Trophoblast cell (in vitro differentiated cells and primary cell): ENCODE measurements at regions not wholly inside any gene's neighbourhood (a gene's known extent, or its start where the extent isn't known, plus 50 kb on each side); places are given as distances from the start of the nearest gene placed in this dataset.

ENCODE experiments used
- DNase-seq, 2 donors: peaks; one replicate each; pipeline ENCODE4 v3.0.0-alpha.2; 2016
- H2AFZ ChIP-seq: 2 replicates; pipeline ENCODE4 v1.6.1; 2013; ENCODE audit warnings: low read length, moderate library complexity, mild to moderate bottlenecking; ENCODE audit not compliant: insufficient read depth, poor library complexity
- H2AK5ac ChIP-seq: 2 replicates; pipeline ENCODE4 v1.6.1; 2013; ENCODE audit warnings: mild to moderate bottlenecking, low read length
- H2BK120ac ChIP-seq: 2 replicates; pipeline ENCODE4 v1.6.1; 2013; ENCODE audit warnings: low read length, mild to moderate bottlenecking, moderate library complexity; ENCODE audit not compliant: insufficient read depth, poor library complexity
- H2BK12ac ChIP-seq: 2 replicates; pipeline ENCODE4 v1.6.1; 2013; ENCODE audit warnings: mild to moderate bottlenecking, low read length, moderate library complexity
- H2BK5ac ChIP-seq: 2 replicates; pipeline ENCODE4 v1.6.1; 2013; ENCODE audit warnings: low read length, low read depth, moderate library complexity, mild to moderate bottlenecking; ENCODE audit not compliant: poor library complexity
- H3K14ac ChIP-seq: 2 replicates; pipeline ENCODE4 v1.6.1; 2013; ENCODE audit warnings: mild to moderate bottlenecking, low read length
- H3K18ac ChIP-seq: 2 replicates; pipeline ENCODE4 v1.6.1; 2013; ENCODE audit warnings: mild to moderate bottlenecking, low read length
- H3K23ac ChIP-seq: 2 replicates; pipeline ENCODE4 v1.6.1; 2013; ENCODE audit warnings: low read length
- H3K27ac ChIP-seq: 2 replicates; pipeline ENCODE4 v1.5.1; 2013; ENCODE audit warnings: low read depth, mild to moderate bottlenecking, inconsistent platforms, low read length, moderate library complexity
- H3K27me3 ChIP-seq: 2 replicates; pipeline ENCODE4 v1.6.1; 2013; ENCODE audit warnings: inconsistent platforms, mild to moderate bottlenecking, low read length, moderate library complexity; ENCODE audit not compliant: insufficient read depth
- H3K36me3 ChIP-seq, 2 experiments: 1 replicate in 1 of 2; 2 replicates in 1 of 2; pipeline ENCODE4 v1.6.1; 2013; ENCODE audit warnings: low read length in 2 of 2, mild to moderate bottlenecking in 2 of 2, moderate library complexity in 1 of 2; ENCODE audit not compliant: insufficient read depth in 2 of 2, control insufficient read depth in 1 of 2
- H3K4ac ChIP-seq: 2 replicates; pipeline ENCODE4 v1.6.1; 2013; ENCODE audit warnings: low read depth, mild to moderate bottlenecking, low read length, moderate library complexity
- H3K4me1 ChIP-seq, 2 experiments: 1 replicate in 1 of 2; 2 replicates in 1 of 2; pipeline ENCODE4 v1.6.1; 2013; ENCODE audit warnings: low read length in 2 of 2, mild to moderate bottlenecking in 2 of 2, moderate library complexity in 1 of 2; ENCODE audit not compliant: insufficient read depth in 2 of 2, control insufficient read depth in 1 of 2
- H3K4me2 ChIP-seq: 2 replicates; pipeline ENCODE4 v1.6.1; 2013; ENCODE audit warnings: inconsistent platforms, mild to moderate bottlenecking, low read length, moderate library complexity
- H3K4me3 ChIP-seq: 2 replicates; pipeline ENCODE4 v1.5.1; 2013; ENCODE audit warnings: mild to moderate bottlenecking, low read depth, low read length, inconsistent platforms
- H3K79me1 ChIP-seq: one replicate; pipeline ENCODE4 v1.6.1; 2013; ENCODE audit warnings: low read length
- H3K79me2 ChIP-seq: 2 replicates; pipeline ENCODE4 v1.6.1; 2013; ENCODE audit warnings: low read length, mild to moderate bottlenecking; ENCODE audit not compliant: control insufficient read depth, insufficient read depth, poor library complexity
- H3K9ac ChIP-seq: 2 replicates; pipeline ENCODE4 v1.6.1; 2013; ENCODE audit warnings: mild to moderate bottlenecking, low read length
- H3K9me3 ChIP-seq: 2 replicates; pipeline ENCODE4 v1.6.1; 2013; ENCODE audit warnings: low read depth, mild to moderate bottlenecking, control low read depth, inconsistent platforms, low read length; ENCODE audit not compliant: insufficient read depth
- H4K12ac ChIP-seq: 2 replicates; pipeline ENCODE4 v1.6.1; 2013; ENCODE audit warnings: low read depth, mild to moderate bottlenecking, low read length, moderate library complexity
- H4K8ac ChIP-seq: 2 replicates; pipeline ENCODE4 v1.6.1; 2013; ENCODE audit warnings: low read depth, mild to moderate bottlenecking, low read length, moderate library complexity
- H4K91ac ChIP-seq: one replicate; pipeline ENCODE4 v1.6.1; 2013; ENCODE audit warnings: low read depth, mild to moderate bottlenecking, low read length, moderate library complexity
- WGBS: extraction: QIAGEN DNeasy Blood & Tissue Kit; methylation state at CpG from one replicate; pipeline ENCODE4 v1.1.7; 2013; ENCODE audit warnings: missing lambda C conversion rate; ENCODE audit not compliant: insufficient read length, insufficient coverage; ENCODE audit errors: extremely low coverage; 5-methylcytosine and 5-hydroxymethylcytosine counted together

DNA sequence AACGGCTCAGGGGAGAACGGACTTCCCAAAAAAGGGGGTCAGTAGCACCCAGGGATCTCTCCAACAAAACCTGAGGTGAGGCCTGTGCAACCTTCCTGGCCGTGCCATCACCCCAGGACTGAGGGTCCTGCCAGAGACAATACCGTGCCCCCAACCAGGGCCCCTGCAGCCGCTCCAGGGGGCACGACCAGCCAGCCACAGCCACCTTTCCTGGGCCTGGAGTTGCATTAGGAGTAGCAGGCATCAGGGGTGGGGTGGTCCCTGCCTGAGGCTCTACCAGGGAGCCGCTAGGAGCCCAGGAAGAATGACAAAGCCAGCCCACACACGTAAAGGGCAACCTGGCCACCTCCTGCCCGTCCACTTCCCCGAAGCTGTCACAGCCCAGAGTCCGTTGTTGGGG lies 137.8 kb downstream of the BRD1 start:
- Histone ChIP-seq H2BK5ac (no peak overlapping the region), H4K91ac (no peak overlapping the region), H3K27me3 (no peaks in the 10 kb centered on the region), H3K27ac (no peak overlapping the region), H2BK120ac (no peak overlapping the region), H3K4me2 (no peak overlapping the region), H4K12ac (no peak overlapping the region), H3K36me3 (no peaks in the 10 kb centered on the region), H2AK5ac (no peak overlapping the region), H3K9ac (no peak overlapping the region), H3K4ac (no peak overlapping the region), H3K9me3 (peaks cover 29% of the 10 kb centered on the region), H2BK12ac (no peak overlapping the region), H3K79me2 (no peaks in the 10 kb centered on the region), H4K8ac (no peak overlapping the region), H3K79me1 (no peaks in the 10 kb centered on the region), H3K4me3 (no peak overlapping the region), H2AFZ (no peak overlapping the region), H3K4me1 (no peaks in the 10 kb centered on the region), H3K18ac (no peak overlapping the region), H3K23ac (no peak overlapping the region), H3K14ac (no peak overlapping the region)
- WGBS: no CpG with 5 or more reads among the region's 11 CpGs
- no peak for DNase-seq

DNA sequence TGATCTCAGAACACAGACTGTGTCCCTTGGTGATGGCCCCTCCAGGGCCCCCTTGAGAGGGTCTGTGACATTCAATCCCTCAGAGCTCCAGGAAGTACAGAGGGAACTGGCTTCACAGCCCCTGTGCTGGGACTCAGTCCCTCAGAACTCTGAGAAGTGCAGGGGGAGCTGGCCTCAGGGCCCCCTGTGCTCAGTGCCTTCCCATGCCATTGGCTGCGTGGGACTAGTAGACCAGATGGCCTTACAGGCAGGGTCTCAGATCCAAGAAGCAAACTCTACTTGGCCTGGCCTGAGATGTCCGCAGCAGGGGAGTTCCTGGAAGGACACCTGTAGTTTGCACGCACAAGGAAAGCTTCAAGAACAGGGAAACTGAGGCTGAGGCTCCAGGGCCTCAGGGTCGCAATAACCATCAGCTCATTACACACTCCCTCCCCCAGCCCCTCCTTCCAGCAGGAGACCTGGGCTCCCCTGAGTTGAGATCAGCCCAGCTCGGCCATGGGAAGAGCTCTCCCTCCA lies 138.4 kb downstream of the BRD1 start:
- Histone ChIP-seq H3K79me1 (no peaks in the 10 kb centered on the region), H3K27ac (no peak overlapping the region), H3K9ac (no peak overlapping the region), H3K27me3 (no peaks in the 10 kb centered on the region), H3K79me2 (no peaks in the 10 kb centered on the region), H3K4ac (no peak overlapping the region), H2AK5ac (no peak overlapping the region), H3K4me2 (no peak overlapping the region), H3K23ac (no peak overlapping the region), H4K91ac (no peak overlapping the region), H3K14ac (no peak overlapping the region), H3K4me1 (no peaks in the 10 kb centered on the region), H2AFZ (no peak overlapping the region), H4K8ac (no peak overlapping the region), H3K18ac (no peak overlapping the region), H4K12ac (no peak overlapping the region), H3K9me3 (peaks cover 27% of the 10 kb centered on the region), H2BK5ac (no peak overlapping the region), H2BK120ac (no peak overlapping the region), H3K36me3 (no peaks in the 10 kb centered on the region), H2BK12ac (no peak overlapping the region), H3K4me3 (no peak overlapping the region)
- no peak for DNase-seq
- WGBS: no CpG with 5 or more reads among the region's 5 CpGs

DNA sequence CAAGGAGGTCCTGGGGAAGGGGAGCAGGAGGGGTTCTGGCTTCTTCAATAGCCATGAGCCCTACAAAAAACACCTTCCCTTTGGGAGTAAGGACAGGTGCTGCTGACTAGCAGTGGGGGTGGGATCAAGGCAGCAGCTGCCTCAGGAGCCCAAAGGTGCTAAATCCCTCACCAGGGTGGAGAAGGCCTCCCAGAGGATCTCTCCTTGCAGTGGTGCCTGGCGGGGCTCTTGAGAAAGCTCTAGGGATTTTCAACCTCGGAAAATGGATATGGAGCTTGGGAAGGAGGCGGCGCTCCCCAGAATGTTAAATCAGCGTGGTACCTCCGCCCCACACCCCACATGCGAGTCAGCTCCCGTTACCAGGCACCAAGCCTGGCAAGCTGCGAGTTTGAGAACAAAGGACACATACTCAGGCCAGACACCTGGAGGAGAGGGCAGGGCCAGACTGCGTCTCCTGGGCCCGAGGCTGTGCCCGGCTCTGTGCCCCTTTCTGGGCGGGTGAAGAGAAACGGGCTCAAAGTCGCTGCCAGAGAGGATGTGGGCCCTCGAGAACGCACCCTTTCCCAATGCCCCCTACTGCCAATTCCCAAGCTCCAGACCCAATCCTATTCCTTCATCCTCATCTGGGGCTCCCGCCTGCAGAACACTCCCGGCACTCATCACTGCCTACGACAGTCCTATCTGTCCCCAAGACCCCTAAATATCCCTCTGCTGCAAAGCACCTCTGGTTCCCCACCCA lies 139.0 kb downstream of the BRD1 start:
- Histone ChIP-seq H3K36me3 (no peaks in the 10 kb centered on the region), H3K23ac (no peak overlapping the region), H2BK120ac (no peak overlapping the region), H3K4me1 (no peaks in the 10 kb centered on the region), H2BK12ac (no peak overlapping the region), H4K8ac (no peak overlapping the region), H2AK5ac (no peak overlapping the region), H3K27ac (no peak overlapping the region), H3K14ac (no peak overlapping the region), H4K91ac (no peak overlapping the region), H3K9ac (no peak overlapping the region), H2AFZ (no peak overlapping the region), H3K79me2 (no peaks in the 10 kb centered on the region), H3K4ac (no peak overlapping the region), H3K4me3 (no peak overlapping the region), H3K27me3 (no peaks in the 10 kb centered on the region), H2BK5ac (no peak overlapping the region), H3K18ac (no peak overlapping the region), H3K4me2 (no peak overlapping the region), H3K9me3 (peaks cover 27% of the 10 kb centered on the region), H3K79me1 (no peaks in the 10 kb centered on the region), H4K12ac (no peak overlapping the region)
- DNase-seq: no peak
- WGBS: no CpG with 5 or more reads among the region's 20 CpGs

DNA sequence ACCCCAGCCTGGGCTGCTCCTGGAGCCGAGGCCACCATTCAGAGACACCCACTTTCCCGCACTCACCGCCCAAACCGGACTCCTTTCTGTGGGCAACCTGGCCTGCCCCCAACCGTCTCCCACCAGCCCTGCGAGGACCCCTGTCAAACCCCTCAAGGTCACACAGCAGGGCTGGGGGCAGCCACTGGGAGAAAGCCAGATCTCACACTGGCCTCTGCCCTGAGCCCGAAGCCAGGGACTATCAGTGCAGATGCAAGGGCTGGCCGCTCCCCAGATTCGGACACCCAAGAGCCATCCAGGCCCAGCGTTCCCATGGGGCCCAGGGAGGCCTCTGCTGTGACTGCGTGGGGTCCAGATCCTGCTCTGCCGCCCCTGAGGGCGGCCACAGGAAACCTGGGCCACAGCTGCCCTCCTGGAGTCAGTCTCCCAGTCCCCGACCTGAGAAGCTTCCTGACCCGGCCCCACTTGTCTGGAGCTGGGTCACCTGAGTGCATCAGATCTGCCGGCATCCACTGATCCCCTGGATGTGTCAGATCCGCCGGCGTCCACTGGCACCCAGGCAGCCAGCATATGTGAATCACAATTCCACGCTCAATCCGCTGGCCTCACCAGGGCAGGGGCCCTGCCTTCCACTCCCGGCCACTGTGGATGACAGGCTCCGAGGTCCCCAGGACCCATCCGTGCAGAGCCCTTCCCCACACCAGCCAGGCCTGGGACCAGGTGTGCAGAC lies 139.7 kb downstream of the BRD1 start:
- no peak overlapping the region for H3K4ac ChIP-seq
- H3K4me1 ChIP-seq: no peaks in the 10 kb centered on the region
- no peak for DNase-seq
- no peak overlapping the region for H4K8ac ChIP-seq
- H3K79me2 ChIP-seq: no peaks in the 10 kb centered on the region
- no peak overlapping the region for H2AFZ ChIP-seq
- H3K14ac ChIP-seq: no peak overlapping the region
- no peak overlapping the region for H3K4me3 ChIP-seq
- no CpG with 5 or more reads among the region's 24 CpGs for WGBS
- no peak overlapping the region for H3K4me2 ChIP-seq
- no peak overlapping the region for H3K18ac ChIP-seq
- H2BK12ac ChIP-seq: no peak overlapping the region
- no peak overlapping the region for H3K9ac ChIP-seq
- peaks cover 24% of the 10 kb centered on the region for H3K9me3 ChIP-seq
- H2AK5ac ChIP-seq: no peak overlapping the region
- no peak overlapping the region for H2BK5ac ChIP-seq
- H2BK120ac ChIP-seq: no peak overlapping the region
- H4K12ac ChIP-seq: no peak overlapping the region
- no peak overlapping the region for H3K23ac ChIP-seq
- H3K27ac ChIP-seq: no peak overlapping the region
- H3K79me1 ChIP-seq: no peaks in the 10 kb centered on the region
- H3K27me3 ChIP-seq: no peaks in the 10 kb centered on the region
- no peak overlapping the region for H4K91ac ChIP-seq
- no peaks in the 10 kb centered on the region for H3K36me3 ChIP-seq
